ENCODE measurements at regions not wholly inside any gene's neighbourhood (a gene's known extent, or its start where the extent isn't known, plus 50 kb on each side); places are given as distances from the start of the nearest gene placed in this dataset.

- H3K79me2 ChIP-seq (ENCODE audit: low read depth): no peaks in the 10 kb centered on the region
- H3K4me3 Mint-ChIP-seq: no peak overlapping the region
Measured at GRCh38 chr20:56698297-56698696, 69.2 kb downstream of the TFAP2C start.

GRCh38 chr20:56698749-56699148, 69.6 kb downstream of the TFAP2C start:
- H3K4me1 ChIP-seq: no peaks in the 10 kb centered on the region
- no peak overlapping the region for H3K4me3 ChIP-seq
- H3K4me2 ChIP-seq: no peak overlapping the region
- no peaks in the 10 kb centered on the region for H3K36me3 ChIP-seq
- H3K4me1 Mint-ChIP-seq: peaks cover 20% of the 10 kb centered on the region
- H4K20me1 ChIP-seq (ENCODE audit: low read depth): no peaks in the 10 kb centered on the region
- no peaks in the 10 kb centered on the region for H3K9me3 Mint-ChIP-seq
- H3K79me2 ChIP-seq (ENCODE audit: low read depth): no peaks in the 10 kb centered on the region
- no peak overlapping the region for H3K9ac ChIP-seq
- no peak for TF ChIP-seq EZH2phosphoT487 (IDR thresholded peaks at IDR 0.05)
- no peak for TF ChIP-seq EZH2 (IDR thresholded peaks at IDR 0.05)
- TF ChIP-seq, protein P1, sequence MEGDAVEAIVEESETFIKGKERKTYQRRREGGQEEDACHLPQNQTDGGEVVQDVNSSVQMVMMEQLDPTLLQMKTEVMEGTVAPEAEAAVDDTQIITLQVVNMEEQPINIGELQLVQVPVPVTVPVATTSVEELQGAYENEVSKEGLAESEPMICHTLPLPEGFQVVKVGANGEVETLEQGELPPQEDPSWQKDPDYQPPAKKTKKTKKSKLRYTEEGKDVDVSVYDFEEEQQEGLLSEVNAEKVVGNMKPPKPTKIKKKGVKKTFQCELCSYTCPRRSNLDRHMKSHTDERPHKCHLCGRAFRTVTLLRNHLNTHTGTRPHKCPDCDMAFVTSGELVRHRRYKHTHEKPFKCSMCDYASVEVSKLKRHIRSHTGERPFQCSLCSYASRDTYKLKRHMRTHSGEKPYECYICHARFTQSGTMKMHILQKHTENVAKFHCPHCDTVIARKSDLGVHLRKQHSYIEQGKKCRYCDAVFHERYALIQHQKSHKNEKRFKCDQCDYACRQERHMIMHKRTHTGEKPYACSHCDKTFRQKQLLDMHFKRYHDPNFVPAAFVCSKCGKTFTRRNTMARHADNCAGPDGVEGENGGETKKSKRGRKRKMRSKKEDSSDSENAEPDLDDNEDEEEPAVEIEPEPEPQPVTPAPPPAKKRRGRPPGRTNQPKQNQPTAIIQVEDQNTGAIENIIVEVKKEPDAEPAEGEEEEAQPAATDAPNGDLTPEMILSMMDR (IDR thresholded peaks at IDR 0.05): no peak
- no peak overlapping the region for H2AFZ ChIP-seq (replicated peaks)
- H3K36me3 Mint-ChIP-seq: no peaks in the 10 kb centered on the region
- no peak overlapping the region for H3K27ac Mint-ChIP-seq
- no peak overlapping the region for H3K4me3 Mint-ChIP-seq
- H3K27ac ChIP-seq: no peak overlapping the region
- H3K9me3 ChIP-seq (ENCODE audit: low read depth): no peaks in the 10 kb centered on the region
- H3F3A ChIP-seq (ENCODE audit: low read depth): no peaks in the 10 kb centered on the region
- no peaks in the 10 kb centered on the region for H3K27me3 Mint-ChIP-seq (ENCODE audit: insufficient read depth, low read depth)
- H3K27me3 ChIP-seq: no peaks in the 10 kb centered on the region
- DNase-seq (ENCODE audit: low spot score): no peak

More at GRCh38 chr20:56698297-56698696, 69.2 kb downstream of the TFAP2C start:
- H3K9me3 ChIP-seq (ENCODE audit: low read depth): no peaks in the 10 kb centered on the region
- no peaks in the 10 kb centered on the region for H3K4me1 ChIP-seq
- H3K27me3 ChIP-seq: no peaks in the 10 kb centered on the region
- H3K36me3 Mint-ChIP-seq: no peaks in the 10 kb centered on the region
- H3K4me3 ChIP-seq: no peak overlapping the region
- H3K27ac ChIP-seq: no peak overlapping the region
- no peak for DNase-seq (ENCODE audit: low spot score)
- H3K27me3 Mint-ChIP-seq (ENCODE audit: insufficient read depth, low read depth): no peaks in the 10 kb centered on the region
- no peak overlapping the region for H3K4me2 ChIP-seq
- peaks cover 20% of the 10 kb centered on the region for H3K4me1 Mint-ChIP-seq
- no peak overlapping the region for H3K27ac Mint-ChIP-seq
- TF ChIP-seq, protein P1 (IDR thresholded peaks at IDR 0.05): no peak
- TF ChIP-seq EZH2 (IDR thresholded peaks at IDR 0.05): no peak
- TF ChIP-seq EZH2phosphoT487 (IDR thresholded peaks at IDR 0.05): no peak
- H2AFZ ChIP-seq (replicated peaks): no peak overlapping the region
- no peaks in the 10 kb centered on the region for H3F3A ChIP-seq (ENCODE audit: low read depth)
- H3K9ac ChIP-seq: no peak overlapping the region
- no peaks in the 10 kb centered on the region for H3K36me3 ChIP-seq
- no peaks in the 10 kb centered on the region for H4K20me1 ChIP-seq (ENCODE audit: low read depth)
- H3K9me3 Mint-ChIP-seq: no peaks in the 10 kb centered on the region

- Histone ChIP-seq H3K4me1 (no peaks in the 10 kb centered on the region), H4K20me1 (ENCODE audit: low read depth) (no peaks in the 10 kb centered on the region), H3K27ac (no peak overlapping the region), H3K4me2 (no peak overlapping the region), H3K4me3 (no peak overlapping the region), H3K27me3 (no peaks in the 10 kb centered on the region), H3K79me2 (ENCODE audit: low read depth) (no peaks in the 10 kb centered on the region), H3F3A (ENCODE audit: low read depth) (no peaks in the 10 kb centered on the region), H3K36me3 (no peaks in the 10 kb centered on the region), H2AFZ (replicated peaks) (no peak overlapping the region), H3K9me3 (ENCODE audit: low read depth) (no peaks in the 10 kb centered on the region), H3K9ac (no peak overlapping the region)
- H3K4me1 Mint-ChIP-seq: peaks cover 14% of the 10 kb centered on the region
- no peak overlapping the region for H3K4me3 Mint-ChIP-seq
- H3K27me3 Mint-ChIP-seq (ENCODE audit: insufficient read depth, low read depth): peaks cover 3% of the 10 kb centered on the region
- no peak overlapping the region for H3K27ac Mint-ChIP-seq
- no peak for DNase-seq (ENCODE audit: low spot score)
- no peak for TF ChIP-seq EZH2phosphoT487 (IDR thresholded peaks at IDR 0.05)
- TF ChIP-seq, protein P1 (IDR thresholded peaks at IDR 0.05): no peak
- TF ChIP-seq EZH2 (IDR thresholded peaks at IDR 0.05): no peak
- H3K9me3 Mint-ChIP-seq: no peaks in the 10 kb centered on the region
- no peaks in the 10 kb centered on the region for H3K36me3 Mint-ChIP-seq
Measured at GRCh38 chr20:56702931-56703840, 74.1 kb downstream of the TFAP2C start.
